ENCODE measurements at regions not wholly inside any gene's neighbourhood (a gene's known extent, or its start where the extent isn't known, plus 50 kb on each side); places are given as distances from the start of the nearest gene placed in this dataset.

GRCh38 chr2:149783284-149783683, 195.7 kb upstream of the MMADHC start:
- no peak for TF ChIP-seq CTCF (IDR thresholded peaks at IDR 0.05)
- no peak for TF ChIP-seq POLR2A (IDR thresholded peaks at IDR 0.05)

All from esophagus squamous epithelium (tissue), 4 donors.